GM10266 (cell line): ENCODE measurements at regions not wholly inside any gene's neighbourhood (a gene's known extent, or its start where the extent isn't known, plus 50 kb on each side); places are given as distances from the start of the nearest gene placed in this dataset.

Experiments used
- DNase-seq: peaks from one replicate; pipeline ENCODE4 v3.0.0; 2012; ENCODE audit errors: extremely low spot score
- CTCF ChIP-seq: IDR thresholded peaks from 2 replicates; pipeline ENCODE4 v1.5.1; 2012; ENCODE audit warnings: mild to moderate bottlenecking, low read depth; ENCODE audit not compliant: control insufficient read depth, insufficient read depth; ENCODE audit errors: missing control alignments

DNA sequence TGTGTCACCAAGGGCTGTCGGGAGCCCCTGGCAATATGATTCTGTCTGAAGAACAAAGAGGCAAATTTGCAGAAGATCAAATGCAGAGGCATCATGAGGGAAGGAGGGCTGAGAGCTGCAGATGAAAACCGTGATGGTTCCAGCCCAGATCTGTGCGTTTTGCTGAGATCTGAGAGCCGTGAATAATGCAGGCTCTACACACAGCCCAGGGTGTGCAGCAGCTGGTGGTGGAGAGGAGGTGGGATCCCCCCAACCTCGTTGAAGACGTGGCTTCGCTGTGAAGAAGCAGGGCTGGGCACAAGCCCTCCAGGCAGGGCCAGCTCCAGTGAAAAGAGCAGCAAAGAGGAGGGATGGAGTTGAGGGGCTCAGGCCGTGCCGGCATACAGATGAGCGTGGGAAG lies 75.5 kb downstream of the TSPAN17 start:
- no peak for DNase-seq
- TF ChIP-seq CTCF: no peak

DNA sequence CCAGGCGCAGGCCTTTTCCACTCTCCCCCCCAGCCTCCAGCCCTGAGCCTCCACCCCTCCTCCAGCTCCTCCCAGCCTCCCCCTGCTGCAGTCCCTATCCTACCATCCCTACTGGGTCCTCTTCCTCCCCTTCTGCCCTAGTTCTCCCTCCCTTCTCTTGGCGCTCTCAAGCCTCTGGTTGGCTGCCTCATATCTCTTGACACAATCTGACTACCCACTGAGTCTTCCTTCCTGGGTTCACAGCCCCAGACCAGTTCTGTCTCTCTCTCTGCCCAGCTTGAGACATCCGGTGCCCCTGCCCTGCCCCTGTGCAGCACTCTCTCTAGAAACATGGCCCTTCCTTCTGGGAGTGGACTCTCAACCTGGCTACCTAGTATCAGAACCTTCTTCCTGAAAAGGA lies 76.2 kb downstream of the TSPAN17 start:
- DNase-seq: no peak
- TF ChIP-seq CTCF: no peak

GRCh38 chr5:176724472-176724871 lies 77.2 kb downstream of the TSPAN17 start:
- DNase-seq: no peak
- TF ChIP-seq CTCF: no peak

DNA sequence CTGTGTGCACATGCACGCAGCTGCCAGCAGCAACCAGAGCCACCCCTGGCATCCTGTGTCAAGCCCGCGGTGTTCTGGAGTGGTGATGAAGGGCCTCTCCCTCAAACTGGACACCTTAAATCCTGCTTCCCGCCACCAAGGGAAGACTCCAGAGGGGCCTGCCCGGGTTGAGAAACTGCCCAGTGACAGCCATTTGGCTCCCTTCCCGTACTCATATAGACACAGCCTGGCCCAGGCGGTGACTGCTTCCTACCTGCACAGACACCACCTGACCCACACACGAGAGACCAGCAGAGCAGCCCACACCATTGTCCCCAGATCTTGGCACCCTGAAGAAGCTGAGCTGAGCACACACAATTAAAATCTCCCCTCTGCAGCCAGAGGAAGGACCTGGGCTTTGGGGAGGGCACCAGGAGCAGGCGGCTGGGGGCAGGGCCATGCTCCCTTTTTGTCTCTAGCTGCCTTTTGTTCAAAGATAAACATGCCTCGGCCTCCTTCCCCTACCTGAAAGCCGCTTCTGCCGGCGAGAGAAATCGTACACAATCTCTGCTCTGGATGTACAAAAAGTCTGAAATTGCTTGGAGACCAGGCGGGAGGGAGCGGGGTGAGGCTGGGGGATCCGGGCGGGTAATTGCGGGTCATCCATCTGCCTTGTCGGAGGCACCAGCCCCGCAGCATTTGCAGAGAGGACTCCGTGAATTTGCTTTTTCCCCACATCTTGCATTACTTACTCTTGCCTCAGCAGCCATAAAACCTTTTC lies 78.4 kb downstream of the TSPAN17 start:
- DNase-seq: no peak
- no peak for TF ChIP-seq CTCF

DNA sequence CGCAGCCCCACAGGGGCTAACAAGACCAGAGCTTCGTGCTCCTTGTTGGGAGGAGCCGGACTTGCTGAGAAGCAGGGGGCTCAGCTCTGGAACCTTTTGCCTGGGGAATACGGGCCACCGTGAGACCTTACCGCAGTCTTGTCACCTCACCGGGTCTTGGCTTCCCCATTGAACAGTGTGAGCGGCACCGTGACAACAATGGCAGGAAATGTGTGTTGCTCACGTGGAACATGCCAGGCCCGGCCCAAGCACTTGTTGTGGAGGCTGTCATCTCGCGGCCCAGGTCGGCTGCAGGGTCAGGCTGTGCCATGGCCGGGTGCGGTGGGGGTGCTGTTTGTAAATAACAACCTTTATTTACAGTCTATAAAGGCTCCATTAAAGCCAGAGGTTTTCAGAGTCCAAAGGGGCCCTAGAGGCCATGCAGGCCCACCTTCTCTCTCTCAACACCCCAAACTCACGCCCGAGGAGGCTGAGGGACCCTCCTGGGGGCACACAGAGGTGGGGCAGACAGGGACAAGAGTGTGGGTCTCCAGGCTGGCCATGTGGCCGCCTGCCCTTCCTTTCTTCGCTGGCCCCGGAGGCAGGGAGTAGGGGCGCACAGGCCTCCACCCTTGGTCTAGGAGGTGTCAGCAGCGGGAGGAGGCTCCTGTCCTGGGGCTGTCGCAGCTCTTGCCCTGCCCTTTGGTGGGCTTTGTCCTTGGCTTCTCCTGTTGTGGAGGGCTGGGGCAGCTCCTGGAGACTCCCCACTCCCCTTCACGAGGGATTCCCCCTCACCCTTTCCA lies 79.7 kb downstream of the TSPAN17 start:
- DNase-seq: no peak
- no peak for TF ChIP-seq CTCF

- no peak for DNase-seq
- TF ChIP-seq CTCF: no peak
These were observed 80.2 kb downstream of the TSPAN17 start for GRCh38 chr5:176727528-176727900.
